Fibroblast of skin of left quadriceps (primary cell): ENCODE measurements at regions not wholly inside any gene's neighbourhood (a gene's known extent, or its start where the extent isn't known, plus 50 kb on each side); places are given as distances from the start of the nearest gene placed in this dataset.

Experiments used
- DNase-seq, 2 experiments: peaks; one replicate each; pipeline ENCODE4 v3.0.0-alpha.2; 2013; ENCODE audit warnings: low read depth in 2 of 2

GRCh38 chr15:94177112-94177511 is 54.2 kb upstream of the MCTP2 start:
- DNase-seq = no peak

GRCh38 chr15:94175420-94175819 is 55.9 kb upstream of the MCTP2 start:
- DNase-seq = no peak

- DNase-seq = peak; percentile 65 to 67
Measured at GRCh38 chr15:94174399-94174802, 57.0 kb upstream of the MCTP2 start.

DNA sequence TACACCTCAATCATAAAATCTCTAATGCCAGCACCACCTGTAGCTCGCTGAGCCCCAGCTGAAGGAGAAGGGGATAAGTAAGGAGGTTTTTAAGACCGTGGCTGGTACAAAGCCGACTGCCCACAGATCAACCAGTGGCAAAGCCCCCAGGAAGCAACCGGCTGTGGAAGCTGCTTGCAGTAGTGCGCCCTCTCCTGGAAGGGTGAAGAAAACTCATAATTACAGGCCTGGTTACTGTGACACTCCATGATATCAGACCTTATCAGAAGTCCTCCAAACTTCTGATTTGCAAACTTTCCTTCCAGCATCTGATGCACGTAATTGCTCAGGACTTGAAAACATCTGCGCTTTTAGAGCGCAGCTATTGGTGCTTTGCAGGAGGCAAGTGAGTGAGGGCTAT is 63.1 kb upstream of the MCTP2 start:
- no peak for DNase-seq

DNA sequence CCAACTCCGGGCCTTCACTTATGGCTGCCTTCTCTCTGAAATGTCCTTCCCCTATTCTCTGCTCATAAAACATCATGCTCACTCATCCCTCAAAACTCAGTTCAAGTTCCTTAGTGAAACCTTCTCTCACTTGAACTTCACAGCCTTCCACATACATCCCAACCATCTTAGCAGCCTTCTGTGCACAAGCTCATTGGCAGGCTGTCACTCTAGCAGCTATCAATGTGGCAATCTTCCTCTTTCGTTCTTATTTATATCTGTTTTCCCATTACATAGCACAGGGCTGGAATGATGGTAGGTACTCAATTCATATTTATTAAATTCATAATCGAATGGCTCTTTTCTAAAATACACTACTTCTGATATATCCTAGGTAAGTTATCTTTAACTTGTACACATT is 66.4 kb upstream of the MCTP2 start:
- DNase-seq = no peak

DNA sequence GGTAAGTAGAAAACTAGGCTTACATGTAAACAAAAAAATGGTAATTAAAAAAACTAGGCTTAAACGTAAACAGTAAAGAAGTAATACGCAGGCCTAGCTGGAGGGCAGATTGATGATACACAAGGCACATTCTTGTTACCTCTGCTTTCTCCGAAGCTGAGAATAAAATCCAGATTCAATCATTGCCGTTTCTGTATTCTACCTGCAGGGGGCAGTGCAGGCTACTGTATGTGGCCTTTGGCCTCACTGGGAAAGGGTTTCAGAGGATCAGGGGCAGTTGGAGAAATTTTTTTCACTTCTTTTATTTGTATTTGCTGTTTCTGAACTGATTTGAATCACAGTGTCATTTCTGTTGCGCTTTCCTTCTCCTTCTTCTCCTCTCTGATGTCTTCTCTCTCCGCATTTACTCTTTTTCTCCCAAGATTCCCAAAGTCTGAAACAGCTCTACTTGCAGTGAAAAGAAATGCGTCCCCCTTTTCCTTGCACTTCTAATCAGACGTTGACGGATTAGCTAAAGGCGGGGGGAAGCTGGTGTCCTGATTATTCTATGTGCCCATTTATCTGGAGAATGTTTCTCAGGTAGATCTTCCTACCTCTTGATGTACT is 67.1 kb upstream of the MCTP2 start:
- DNase-seq = peak; percentile 53 to 56

- no peak for DNase-seq
Measured at GRCh38 chr15:94162939-94163338, 68.4 kb upstream of the MCTP2 start.

DNA sequence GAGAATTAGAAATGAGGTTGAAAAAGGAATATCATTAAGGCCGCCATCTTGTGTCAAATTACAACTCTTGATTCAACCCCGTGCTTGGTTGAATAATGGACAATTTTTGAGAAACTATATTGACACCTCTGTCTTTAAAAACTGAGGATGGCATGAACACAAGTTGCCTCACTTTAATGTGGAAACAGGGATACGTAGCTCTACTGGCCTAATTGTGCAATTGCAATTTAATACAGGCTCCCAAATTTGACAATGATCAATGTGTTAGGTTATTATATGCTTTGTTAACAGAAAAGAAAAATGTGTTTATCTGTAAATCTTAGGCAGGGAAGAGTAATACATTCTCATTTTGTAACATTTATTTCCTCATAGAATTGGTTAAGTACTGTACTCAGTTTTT is 77.1 kb upstream of the MCTP2 start:
- DNase-seq = no peak

- DNase-seq = no peak
Measured at GRCh38 chr15:94145046-94145445, 86.3 kb upstream of the MCTP2 start.

DNA sequence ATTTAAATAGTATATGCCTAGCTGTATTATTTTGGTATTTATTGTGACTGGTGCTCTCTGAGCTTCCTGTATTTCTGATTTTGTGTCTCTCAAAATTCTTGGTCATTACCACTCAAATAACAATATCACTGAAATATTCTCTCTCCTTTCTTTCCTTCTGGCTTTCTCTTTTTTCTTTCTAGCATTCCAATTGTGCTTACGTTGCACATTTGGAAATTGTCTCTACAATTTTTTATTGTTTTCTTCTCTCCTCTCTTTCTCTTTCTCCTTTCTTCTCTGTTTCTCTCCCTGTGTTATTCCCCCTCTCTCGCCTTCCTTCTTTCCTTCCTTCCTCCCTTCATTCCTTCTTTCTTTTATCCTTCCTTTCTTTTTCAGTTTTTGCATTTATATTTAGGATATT is 89.6 kb upstream of the MCTP2 start:
- no peak for DNase-seq

DNA sequence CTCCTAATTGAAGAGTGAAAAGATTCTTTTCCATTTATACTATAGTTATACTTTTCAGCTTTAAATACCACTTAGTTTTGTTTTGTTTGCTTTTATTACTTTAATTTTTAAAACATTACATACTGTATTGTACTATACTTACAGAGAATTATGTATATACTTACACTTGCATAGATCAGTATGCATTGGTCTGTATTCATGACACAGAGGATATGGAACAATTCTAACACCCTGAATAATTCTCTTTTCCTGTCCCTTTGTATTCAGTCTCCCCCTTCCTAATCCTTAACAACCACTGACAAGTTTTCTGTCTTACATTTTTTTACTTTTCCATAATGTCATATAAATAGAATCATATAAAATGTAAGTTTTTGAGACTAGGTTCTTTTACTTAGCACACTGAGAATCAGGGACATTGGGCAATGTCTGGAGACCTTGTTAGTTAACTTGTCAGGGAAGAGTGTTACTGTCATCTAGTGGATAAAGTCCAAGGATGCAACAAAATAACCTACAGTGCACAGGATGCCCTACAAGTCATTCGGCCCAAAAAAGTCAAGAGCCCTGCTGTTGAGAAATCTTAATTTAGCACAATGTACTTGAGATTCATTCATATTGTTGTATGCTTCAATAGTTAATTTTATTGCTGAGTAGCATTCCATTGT is 95.7 kb upstream of the MCTP2 start:
- DNase-seq = no peak

DNA sequence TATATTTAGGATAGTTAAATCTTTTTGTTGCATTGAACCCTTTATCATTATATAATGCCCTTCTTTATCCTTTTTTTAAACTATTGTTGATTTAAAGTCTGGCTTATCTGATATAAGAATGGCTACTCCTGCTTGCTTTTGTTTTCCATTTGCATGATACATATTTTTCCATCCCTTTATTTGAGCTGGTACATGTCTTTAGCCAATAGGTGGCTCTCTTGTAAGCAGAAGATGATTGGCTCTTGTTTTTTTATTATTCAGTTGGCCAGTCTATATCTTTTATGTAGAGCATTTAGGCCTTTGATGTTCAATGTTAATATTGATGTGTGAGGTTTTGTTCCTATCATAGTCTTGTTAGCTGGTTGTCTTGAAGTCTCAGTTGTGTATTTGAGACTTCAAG is 99.5 kb upstream of the MCTP2 start:
- no peak for DNase-seq

GRCh38 chr15:94130504-94130903 is 100.9 kb upstream of the MCTP2 start:
- DNase-seq = no peak

DNA sequence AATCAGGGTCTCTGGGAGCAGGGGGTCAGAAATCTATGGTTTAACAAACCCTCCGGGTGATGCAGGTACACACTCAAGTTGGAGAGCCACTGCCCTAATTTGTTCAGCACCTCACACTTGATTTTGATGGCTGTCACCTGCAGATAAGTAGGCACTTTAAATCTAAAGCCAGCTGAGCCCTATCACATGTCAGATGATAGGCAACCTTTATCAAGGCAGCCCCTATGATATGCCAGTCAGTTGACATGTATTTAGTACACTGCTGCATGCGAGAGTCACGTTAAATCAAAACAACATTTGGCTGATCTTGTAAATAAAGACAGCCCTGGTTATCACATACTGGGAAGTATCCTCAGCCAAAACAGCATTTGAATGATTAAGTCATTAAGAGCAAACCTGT is 104.4 kb upstream of the MCTP2 start:
- no peak for DNase-seq

- DNase-seq = no peak
Measured at GRCh38 chr15:94125698-94126097, 105.7 kb upstream of the MCTP2 start.

DNA sequence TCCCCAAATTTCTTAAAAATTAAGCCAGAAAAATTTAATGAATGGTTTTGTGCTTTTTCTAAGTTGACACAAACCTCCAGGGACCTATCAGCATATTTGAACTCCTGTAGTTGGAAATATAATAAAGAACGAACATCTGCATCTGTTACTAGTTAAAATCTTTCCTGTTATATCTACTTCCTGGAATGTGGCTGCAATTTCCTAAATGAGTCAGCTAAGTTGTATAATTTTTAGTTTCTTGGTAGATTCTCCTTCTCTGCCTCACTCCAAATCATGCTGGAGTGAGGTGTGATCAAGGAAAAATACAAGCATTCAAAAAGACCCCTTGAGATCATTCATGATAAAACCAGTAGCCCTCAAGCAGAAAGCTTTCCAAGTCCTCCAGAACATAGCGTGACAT is 106.2 kb upstream of the MCTP2 start:
- peak; percentile 68 to 71 for DNase-seq

DNA sequence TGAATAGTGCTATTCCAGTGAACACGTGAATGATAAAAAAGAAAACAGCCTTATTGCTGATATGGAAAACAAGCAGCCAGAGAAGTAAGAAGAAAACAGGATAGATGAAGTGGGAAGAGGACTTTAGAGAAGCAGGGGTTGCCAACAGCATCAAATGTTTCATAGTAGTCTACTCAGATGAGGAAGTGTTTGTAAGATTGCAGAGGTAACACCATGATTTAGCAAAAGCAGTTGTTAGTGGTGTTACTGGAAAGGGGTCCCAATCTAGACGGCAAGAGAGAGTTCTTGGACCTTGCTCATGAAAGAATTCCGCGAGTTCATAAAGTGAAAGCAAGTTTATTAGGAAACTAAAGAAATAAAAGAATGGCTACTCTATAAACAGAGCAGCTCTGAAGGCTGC is 108.8 kb upstream of the MCTP2 start:
- DNase-seq = no peak

- peak; percentile 82 to 83 for DNase-seq
Measured at GRCh38 chr15:94119923-94120775, 111.2 kb upstream of the MCTP2 start.

GRCh38 chr15:94119298-94119811 is 112.0 kb upstream of the MCTP2 start:
- no peak for DNase-seq

DNA sequence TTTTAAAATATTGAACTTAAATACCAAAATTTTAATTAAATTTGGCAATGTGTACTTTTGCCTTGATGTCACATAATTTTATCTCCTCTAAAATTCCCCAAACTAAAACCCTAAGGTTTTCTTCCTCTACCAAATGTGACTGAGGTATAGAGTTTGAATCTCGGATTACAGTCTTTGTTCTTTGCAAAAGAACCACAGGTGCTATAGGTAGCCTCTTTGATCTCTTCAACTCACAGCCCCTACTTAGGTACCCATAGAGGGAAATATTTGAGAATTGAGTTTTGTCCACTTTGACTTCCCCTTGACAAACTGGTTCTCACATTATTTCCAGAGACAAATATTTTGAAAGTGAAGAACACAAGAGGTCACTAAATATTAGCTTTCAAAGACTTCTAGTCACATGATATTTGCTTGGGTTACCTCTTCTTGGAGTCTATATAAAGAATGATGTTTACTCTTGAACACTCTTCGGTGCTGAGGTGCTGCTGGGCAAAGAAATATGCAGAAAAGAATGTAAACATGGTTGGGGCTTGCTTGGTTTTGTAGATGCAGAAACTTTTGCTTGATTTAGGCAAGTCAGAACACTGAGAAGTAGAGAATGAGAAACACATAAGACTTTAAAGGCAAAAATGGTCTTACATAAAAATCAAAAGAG is 120.8 kb upstream of the MCTP2 start:
- no peak for DNase-seq

DNA sequence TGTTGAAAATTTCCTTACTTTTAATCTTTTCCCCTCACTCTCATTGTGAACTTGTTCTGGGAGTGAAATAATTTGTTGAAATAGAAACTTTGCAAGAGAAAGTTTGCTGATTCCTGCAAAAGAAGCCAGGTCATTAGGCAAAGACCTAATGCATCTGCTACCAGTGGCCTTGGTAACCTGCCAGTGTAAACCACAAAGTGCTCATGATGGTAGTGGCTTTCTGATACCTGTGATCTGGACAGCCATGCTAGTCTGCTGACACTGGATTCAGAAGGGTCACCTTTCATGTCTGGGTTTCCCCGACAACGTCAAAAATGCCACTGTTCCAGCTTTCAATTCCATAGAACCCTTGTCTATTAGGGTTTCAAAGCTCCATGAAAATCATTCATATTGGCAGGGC is 123.7 kb upstream of the MCTP2 start:
- no peak for DNase-seq

DNA sequence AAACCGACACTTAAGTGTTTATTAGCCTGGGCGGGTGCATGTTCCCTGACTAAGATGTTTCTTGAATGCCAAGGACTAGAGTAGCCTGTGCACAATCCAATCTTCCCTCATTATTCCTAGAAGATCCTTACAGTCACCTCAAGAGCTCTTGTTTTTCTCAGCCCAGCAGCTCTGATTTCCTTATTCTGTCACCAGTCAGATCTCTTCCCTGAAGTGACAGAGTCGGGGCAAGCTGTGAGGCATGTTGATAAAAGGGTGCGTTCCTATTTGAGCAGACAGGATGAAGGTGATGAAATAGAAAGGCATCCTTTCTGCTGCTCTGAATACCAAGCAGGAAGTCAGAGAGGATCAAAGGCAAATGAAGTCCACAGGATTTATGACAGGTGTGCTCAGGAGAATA is 125.6 kb upstream of the MCTP2 start:
- no peak for DNase-seq
